Spinal cord (tissue), 9 donors: ENCODE measurements at regions not wholly inside any gene's neighbourhood (a gene's known extent, or its start where the extent isn't known, plus 50 kb on each side); places are given as distances from the start of the nearest gene placed in this dataset.

Experiments used
- DNase-seq, 6 donors: peaks; one replicate each; pipeline versions ENCODE4 v3.0.0 to v3.0.0-alpha.2; 2013 to 2015; ENCODE audit warnings: low spot score in 6 of 6, low read depth in 4 of 6
- H3K27ac ChIP-seq: one replicate; pipeline ENCODE4 v1.5.1; 2013; ENCODE audit warnings: low read depth, low read length, control low read depth
- H3K27me3 ChIP-seq: one replicate; pipeline ENCODE4 v1.6.1; 2013; ENCODE audit warnings: low read length; ENCODE audit not compliant: control insufficient read depth, insufficient read depth
- H3K36me3 ChIP-seq: one replicate; pipeline ENCODE4 v1.6.1; 2013; ENCODE audit warnings: low read length; ENCODE audit not compliant: control insufficient read depth, insufficient read depth
- H3K4me1 ChIP-seq: one replicate; pipeline ENCODE4 v1.6.1; 2013; ENCODE audit warnings: low read length; ENCODE audit not compliant: control insufficient read depth, insufficient read depth
- H3K4me3 ChIP-seq: one replicate; pipeline ENCODE4 v1.5.1; 2013; ENCODE audit warnings: low read depth, low read length, control low read depth
- H3K9me3 ChIP-seq: one replicate; pipeline ENCODE4 v1.6.1; 2013; ENCODE audit warnings: low read length; ENCODE audit not compliant: control insufficient read depth, insufficient read depth
- WGBS: methylation state at CpG from one replicate; pipeline ENCODE4 v1.1.5; 2013; ENCODE audit warnings: missing lambda C conversion rate; ENCODE audit not compliant: insufficient coverage; 5-methylcytosine and 5-hydroxymethylcytosine counted together
- donor health status: healthy.

- Histone ChIP-seq H3K4me1 (no peaks in the 10 kb centered on the region), H3K36me3 (no peaks in the 10 kb centered on the region), H3K9me3 (no peaks in the 10 kb centered on the region), H3K27ac (no peak overlapping the region), H3K27me3 (no peaks in the 10 kb centered on the region), H3K4me3 (no peak overlapping the region)
- DNase-seq = no peak
- no CpG with 5 or more reads among the region's 3 CpGs for WGBS
Measured at GRCh38 chr6:104563306-104563705, 296.4 kb downstream of the HACE1 start.

- no peak for DNase-seq
- H3K9me3 ChIP-seq = no peaks in the 10 kb centered on the region
- no peak overlapping the region for H3K27ac ChIP-seq
- 83% methylated on average over 2 of the region's 3 CpGs for WGBS
- H3K4me3 ChIP-seq = no peak overlapping the region
- H3K36me3 ChIP-seq = no peaks in the 10 kb centered on the region
- no peaks in the 10 kb centered on the region for H3K4me1 ChIP-seq
- no peaks in the 10 kb centered on the region for H3K27me3 ChIP-seq
Measured at GRCh38 chr6:104559435-104560202, 300.1 kb downstream of the HACE1 start.

- Histone ChIP-seq H3K36me3 (no peaks in the 10 kb centered on the region), H3K9me3 (no peaks in the 10 kb centered on the region), H3K27me3 (no peaks in the 10 kb centered on the region), H3K27ac (no peak overlapping the region), H3K4me3 (no peak overlapping the region), H3K4me1 (no peaks in the 10 kb centered on the region)
- no peak for DNase-seq
- no CpG with 5 or more reads among the region's 3 CpGs for WGBS
Measured at GRCh38 chr6:104558746-104559145, 301.0 kb downstream of the HACE1 start.

GRCh38 chr6:104548297-104548696 is 311.4 kb downstream of the HACE1 start:
- no peaks in the 10 kb centered on the region for H3K9me3 ChIP-seq
- H3K27me3 ChIP-seq = no peaks in the 10 kb centered on the region
- DNase-seq = no peak
- no peaks in the 10 kb centered on the region for H3K36me3 ChIP-seq
- H3K27ac ChIP-seq = no peak overlapping the region
- 73% methylated on average over 4 of the region's 4 CpGs for WGBS
- H3K4me1 ChIP-seq = no peaks in the 10 kb centered on the region
- no peak overlapping the region for H3K4me3 ChIP-seq

- no peaks in the 10 kb centered on the region for H3K4me1 ChIP-seq
- H3K36me3 ChIP-seq = no peaks in the 10 kb centered on the region
- no peak overlapping the region for H3K27ac ChIP-seq
- no peaks in the 10 kb centered on the region for H3K27me3 ChIP-seq
- 100% methylated on average over 1 of the region's 1 CpG for WGBS
- H3K9me3 ChIP-seq = no peaks in the 10 kb centered on the region
- DNase-seq = no peak
- no peak overlapping the region for H3K4me3 ChIP-seq
Measured at GRCh38 chr6:104541411-104541810, 318.3 kb downstream of the HACE1 start.

- Histone ChIP-seq H3K27ac (no peak overlapping the region), H3K4me3 (no peak overlapping the region), H3K36me3 (no peaks in the 10 kb centered on the region), H3K9me3 (no peaks in the 10 kb centered on the region), H3K27me3 (no peaks in the 10 kb centered on the region), H3K4me1 (no peaks in the 10 kb centered on the region)
- DNase-seq = no peak
Measured at GRCh38 chr6:104540743-104541142, 319.0 kb downstream of the HACE1 start.

GRCh38 chr6:104539173-104539572 is 320.5 kb downstream of the HACE1 start:
- no peak overlapping the region for H3K4me3 ChIP-seq
- DNase-seq = no peak
- no peaks in the 10 kb centered on the region for H3K36me3 ChIP-seq
- no peaks in the 10 kb centered on the region for H3K9me3 ChIP-seq
- H3K4me1 ChIP-seq = no peaks in the 10 kb centered on the region
- no peaks in the 10 kb centered on the region for H3K27me3 ChIP-seq
- H3K27ac ChIP-seq = no peak overlapping the region

- no CpG with 5 or more reads among the region's 1 CpG for WGBS
- Histone ChIP-seq H3K36me3 (no peaks in the 10 kb centered on the region), H3K27me3 (no peaks in the 10 kb centered on the region), H3K9me3 (no peaks in the 10 kb centered on the region), H3K27ac (no peak overlapping the region), H3K4me1 (no peaks in the 10 kb centered on the region), H3K4me3 (no peak overlapping the region)
- DNase-seq = no peak
Measured at GRCh38 chr6:104537872-104538271, 321.8 kb downstream of the HACE1 start.

- H3K36me3 ChIP-seq = no peaks in the 10 kb centered on the region
- no peak for DNase-seq
- H3K27me3 ChIP-seq = no peaks in the 10 kb centered on the region
- H3K27ac ChIP-seq = no peak overlapping the region
- no peak overlapping the region for H3K4me3 ChIP-seq
- H3K9me3 ChIP-seq = no peaks in the 10 kb centered on the region
- WGBS = no CpG with 5 or more reads among the region's 1 CpG
- H3K4me1 ChIP-seq = no peaks in the 10 kb centered on the region
Measured at GRCh38 chr6:104537180-104537579, 322.5 kb downstream of the HACE1 start.

GRCh38 chr6:104532462-104532861 is 327.3 kb downstream of the HACE1 start:
- no peak overlapping the region for H3K4me3 ChIP-seq
- H3K9me3 ChIP-seq = no peaks in the 10 kb centered on the region
- 67% methylated on average over 1 of the region's 3 CpGs for WGBS
- DNase-seq = no peak
- H3K36me3 ChIP-seq = no peaks in the 10 kb centered on the region
- H3K27ac ChIP-seq = no peak overlapping the region
- no peaks in the 10 kb centered on the region for H3K4me1 ChIP-seq
- no peaks in the 10 kb centered on the region for H3K27me3 ChIP-seq
